ENCODE measurements at regions not wholly inside any gene's neighbourhood (a gene's known extent, or its start where the extent isn't known, plus 50 kb on each side); places are given as distances from the start of the nearest gene placed in this dataset.

DNA sequence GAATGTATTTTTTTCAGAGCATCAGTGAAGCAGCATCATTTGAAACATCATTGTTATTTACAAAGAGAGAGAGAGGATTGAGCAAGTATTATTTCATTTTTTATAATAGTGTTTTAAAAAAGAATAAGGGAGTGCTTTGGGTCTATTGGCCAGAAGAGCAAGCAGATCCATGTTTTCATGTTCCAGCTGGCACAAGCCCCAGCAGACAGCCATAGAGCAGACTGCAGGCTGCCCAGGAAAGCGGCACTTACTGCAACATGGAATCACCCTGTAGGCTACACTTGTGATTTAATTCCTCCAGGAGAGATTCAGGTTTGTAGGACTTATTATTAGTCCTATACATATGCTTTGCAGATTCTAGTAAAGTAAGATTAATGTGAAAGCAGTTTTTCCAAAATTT, 407.0 kb upstream of the GRAMD2B start:
- TF ChIP-seq POLR2A (IDR thresholded peaks at IDR 0.05; ENCODE audit: low read depth, low read length), result no peak
- no peak for TF ChIP-seq POLR2AphosphoS5 (IDR thresholded peaks at IDR 0.05; ENCODE audit: low read depth, low read length)
- TF ChIP-seq TAF1 (IDR thresholded peaks at IDR 0.05; ENCODE audit: borderline replicate concordance, low read depth, low read length), result no peak

Data from GM12892 (cell line).